HCT116 (cell line): ENCODE measurements at regions not wholly inside any gene's neighbourhood (a gene's known extent, or its start where the extent isn't known, plus 50 kb on each side); places are given as distances from the start of the nearest gene placed in this dataset.

Experiments used
- ATAC-seq: fragments of 200-7000 bp; cut with Tn5 transposase; 2 replicates; pipeline ENCODE4 v1.9.1; 2020; ENCODE audit warnings: mild to moderate bottlenecking, moderate library complexity
- BruUV-seq: library from RNA; stranded (reverse); fragments of 400-500 nt; replicated peaks from 2 replicates; lab custom pipeline; 2021; lab: Mats Ljungman, UMichigan
- CTCF ChIA-PET: fragments of 300-600 bp; sonication (Branson Sonifier 250); formaldehyde crosslinking; loops from one replicate; lab custom pipeline; 2021; ENCODE audit warnings: antibody characterized with exemption; lab: Charles Lee
- POLR2A ChIA-PET: fragments of 300-600, 350-600 bp; sonication (Branson Sonifier 250); formaldehyde crosslinking; loops from one replicate; lab custom pipeline; 2021; ENCODE audit warnings: antibody characterized with exemption; lab: Charles Lee
- RAD21 ChIA-PET, 2 experiments: fragments of 300-600 bp; sonication (Branson Sonifier 250); formaldehyde crosslinking; loops; one replicate each; lab custom pipeline; 2023; ENCODE audit warnings: low total read pairs in 2 of 2; ENCODE audit not compliant: uncharacterized antibody in 2 of 2, unreplicated experiment in 2 of 2, low non-redundant PET in 1 of 2; lab: Charles Lee
- DNase-seq: peaks from one replicate; pipeline ENCODE4 v3.0.0-alpha.2; 2010; ENCODE audit warnings: low read depth, low spot score
- H2AFZ ChIP-seq: fragments of 200-600 bp; shearing (Covaris generic), sonication (generic); 2 replicates; pipeline ENCODE4 v1.6.1; 2017; ENCODE audit warnings: low read depth, mixed run types, mixed read lengths, antibody characterized with exemption, low read length; ENCODE audit not compliant: poor library complexity, severe bottlenecking
- H3K27ac ChIP-seq: 2 replicates; pipeline ENCODE4 v1.5.1; 2012; ENCODE audit warnings: low read depth, low read length
- H3K27me3 ChIP-seq: fragments of 200-600 bp; sonication (generic); 2 replicates; pipeline ENCODE4 v1.6.1; 2016; ENCODE audit warnings: mixed run types, low read length, mixed read lengths; ENCODE audit not compliant: insufficient read depth
- H3K36me3 ChIP-seq, 2 experiments: fragments of 200-500 bp in 1 of 2; fragments of 200-600 bp in 1 of 2; sonication (Bioruptor generic) in 1 of 2; sonication (generic) in 1 of 2; 2 replicates each; pipeline versions ENCODE4 v1.5.1 to v1.6.1; 2014 to 2016; ENCODE audit warnings: low read length in 2 of 2, inconsistent platforms in 1 of 2, mixed read lengths in 1 of 2, mixed run types in 1 of 2; ENCODE audit not compliant: insufficient read depth in 2 of 2, control insufficient read depth in 1 of 2
- H3K4me1 ChIP-seq, 2 experiments: fragments of 200-600 bp in 1 of 2; sonication (generic) in 1 of 2; 2 replicates each; pipeline versions ENCODE4 v1.5.1 to v1.6.1; 2012 to 2017; ENCODE audit warnings: low read length in 2 of 2, inconsistent platforms in 1 of 2, mild to moderate bottlenecking in 1 of 2, mixed read lengths in 1 of 2, mixed run types in 1 of 2, moderate library complexity in 1 of 2; ENCODE audit not compliant: insufficient read depth in 2 of 2, control insufficient read depth in 1 of 2
- H3K4me2 ChIP-seq: fragments of 200-600 bp; sonication (generic); 2 replicates; pipeline ENCODE4 v1.6.1; 2017; ENCODE audit warnings: mixed run types, low read length, mixed read lengths
- H3K4me3 ChIP-seq, 2 experiments: fragments of 200-600 bp in 1 of 2; sonication (generic) in 1 of 2; replicated peaks in 1 of 2; 2 replicates each; pipeline ENCODE4 v1.5.1; 2011 to 2016; ENCODE audit warnings: low read length in 2 of 2, control low read depth in 1 of 2, low read depth in 1 of 2, mild to moderate bottlenecking in 1 of 2, mixed read lengths in 1 of 2, mixed run types in 1 of 2
- H3K79me2 ChIP-seq: fragments of 200-600 bp; sonication (generic); 2 replicates; pipeline ENCODE4 v1.6.1; 2017; ENCODE audit warnings: mild to moderate bottlenecking, mixed run types, low read length, moderate library complexity, mixed read lengths; ENCODE audit not compliant: insufficient read depth
- H3K9ac ChIP-seq: fragments of 200-600 bp; sonication (generic); 2 replicates; pipeline ENCODE4 v1.6.1; 2016; ENCODE audit warnings: low read length, mixed read lengths
- H3K9me2 ChIP-seq: fragments of 200-600 bp; sonication (generic), shearing (Covaris generic); 2 replicates; pipeline ENCODE4 v1.6.1; 2017; ENCODE audit warnings: mixed run types, mild to moderate bottlenecking, moderate library complexity; ENCODE audit not compliant: insufficient read depth
- H3K9me3 ChIP-seq, 2 experiments: fragments of 200-500 bp in 1 of 2; fragments of 200-600 bp in 1 of 2; sonication (Bioruptor generic) in 1 of 2; sonication (generic) in 1 of 2; 2 replicates each; pipeline ENCODE4 v1.6.1; 2014 to 2017; ENCODE audit warnings: low read length in 2 of 2, mixed read lengths in 2 of 2, inconsistent platforms in 1 of 2, low read depth in 1 of 2, mild to moderate bottlenecking in 1 of 2, mixed run types in 1 of 2, moderate library complexity in 1 of 2; ENCODE audit not compliant: control insufficient read depth in 1 of 2, insufficient read depth in 1 of 2
- H4K20me1 ChIP-seq: fragments of 200-600 bp; sonication (generic), shearing (Covaris generic); 2 replicates; pipeline ENCODE4 v1.6.1; 2017; ENCODE audit warnings: mixed run types, mild to moderate bottlenecking, moderate library complexity; ENCODE audit not compliant: insufficient read depth
- ATF3 ChIP-seq: IDR thresholded peaks from 2 replicates; pipeline ENCODE4 v1.6.1; 2012
- CBX3 ChIP-seq: IDR thresholded peaks from 2 replicates; pipeline ENCODE4 v1.6.1; 2012; ENCODE audit warnings: low read depth
- FOSL1 ChIP-seq: IDR thresholded peaks from 2 replicates; pipeline ENCODE4 v1.6.1; 2012; ENCODE audit warnings: low read depth
- JUND ChIP-seq: IDR thresholded peaks from 2 replicates; pipeline ENCODE4 v1.6.1; 2012
- POLR2A ChIP-seq: IDR thresholded peaks from 2 replicates; pipeline ENCODE4 v1.7.0; 2011; ENCODE audit warnings: borderline replicate concordance; ENCODE audit not compliant: insufficient read depth, insufficient read length; ENCODE audit errors: extremely low read depth
- POLR2AphosphoS5 ChIP-seq: IDR thresholded peaks from 2 replicates; pipeline ENCODE4 v1.6.1; 2011; ENCODE audit warnings: mild to moderate bottlenecking, low read depth, low read length, moderate library complexity
- RAD21 ChIP-seq: IDR thresholded peaks from 2 replicates; pipeline ENCODE4 v1.6.1; 2012; ENCODE audit warnings: low read depth, mild to moderate bottlenecking
- SIN3A ChIP-seq: IDR thresholded peaks from 2 replicates; pipeline ENCODE4 v1.6.1; 2012; ENCODE audit warnings: low read depth
- ZBTB33 ChIP-seq: IDR thresholded peaks from 2 replicates; pipeline ENCODE4 v1.6.1; 2011; ENCODE audit warnings: mild to moderate bottlenecking, low read length, moderate library complexity; ENCODE audit not compliant: insufficient replicate concordance; ENCODE audit errors: extremely low read depth
- intact Hi-C: fragments of 100-400 bp; cut with micrococcal nuclease; formaldehyde crosslinking; loops from 2 replicates; pipeline ENCODE4 v1.10.0; 2022

- TF ChIP-seq ZBTB33 (no peak), JUND (no peak), ATF3 (no peak), SIN3A (no peak), CBX3 (no peak), POLR2AphosphoS5 (no peak)
These were observed 608.1 kb upstream of the FAM241A start (continued) for GRCh38 chr4:111537165-111537564.

- no peaks in the 10 kb centered on the region for H3K79me2 ChIP-seq
- no peak overlapping the region for H3K9ac ChIP-seq
- H3K36me3 ChIP-seq = no peaks in the 10 kb centered on the region
- no peak overlapping the region for H2AFZ ChIP-seq
- BruUV-seq = no TSS peak
- H3K27me3 ChIP-seq = no peaks in the 10 kb centered on the region
- H3K9me3 ChIP-seq = no peaks in the 10 kb centered on the region
- ChIA-PET CTCF (no interaction called here), RAD21 (no interaction called here), POLR2A (no interaction called here)
- no peaks in the 10 kb centered on the region for H4K20me1 ChIP-seq
- no peak for TF ChIP-seq POLR2A
- TF ChIP-seq RAD21 = no peak
- TF ChIP-seq CBX3 = no peak
- TF ChIP-seq FOSL1 = no peak
- no peaks in the 10 kb centered on the region for H3K9me2 ChIP-seq
- no peak overlapping the region for H3K4me3 ChIP-seq
- no peaks in the 10 kb centered on the region for H3K4me1 ChIP-seq
- intact Hi-C loops = no loop called here
- DNase-seq (no peak), ATAC-seq (no peak)
- no peak overlapping the region for H3K27ac ChIP-seq
- H3K4me2 ChIP-seq = no peak overlapping the region
These were observed 607.4 kb upstream of the FAM241A start for GRCh38 chr4:111537871-111538270.
